Activated effector memory CD4-positive, alpha-beta T cell treated with Interleukin-2 at 50 U/mL for 16 hours (primary cell): ENCODE measurements at regions not wholly inside any gene's neighbourhood (a gene's known extent, or its start where the extent isn't known, plus 50 kb on each side); places are given as distances from the start of the nearest gene placed in this dataset.
"Not testable (repeated sequence)": the region's sequence is repeated elsewhere in the genome, so short reads cannot be mapped to it uniquely, and the experiment has no call there.

Experiments used
- DNase-seq: peaks from one replicate; pipeline ENCODE4 v3.0.0-alpha.2; 2020

- DNase-seq = no peak
These were observed 112.9 kb upstream of the ZEB2 start for GRCh38 chr2:144632809-144633208.

GRCh38 chr2:144631636-144632035, 111.7 kb upstream of the ZEB2 start:
- no peak for DNase-seq

- no peak for DNase-seq
These were observed 110.7 kb upstream of the ZEB2 start for GRCh38 chr2:144630459-144631215.

GRCh38 chr2:144629935-144630334, 110.0 kb upstream of the ZEB2 start:
- no peak for DNase-seq

- no peak for DNase-seq
These were observed 108.6 kb upstream of the ZEB2 start for GRCh38 chr2:144628566-144628965.

GRCh38 chr2:144625626-144626025, 105.7 kb upstream of the ZEB2 start:
- DNase-seq = no peak

- DNase-seq = no peak
These were observed 105.3 kb upstream of the ZEB2 start for GRCh38 chr2:144625226-144625625.

- no peak for DNase-seq
These were observed 104.5 kb upstream of the ZEB2 start for GRCh38 chr2:144624451-144624850.

- not testable (repeated sequence) for DNase-seq
These were observed 102.5 kb upstream of the ZEB2 start for GRCh38 chr2:144622373-144622772.

GRCh38 chr2:144621266-144621665, 101.3 kb upstream of the ZEB2 start:
- no peak for DNase-seq

- no peak for DNase-seq
These were observed 99.8 kb upstream of the ZEB2 start for GRCh38 chr2:144619760-144620159.

- DNase-seq = not testable (repeated sequence)
These were observed 97.3 kb upstream of the ZEB2 start for GRCh38 chr2:144617171-144617570.

GRCh38 chr2:144615866-144616565, 96.1 kb upstream of the ZEB2 start:
- DNase-seq = no peak

- no peak for DNase-seq
These were observed 88.1 kb upstream of the ZEB2 start for GRCh38 chr2:144607891-144608521.

GRCh38 chr2:144607099-144607498, 87.2 kb upstream of the ZEB2 start:
- DNase-seq = no peak

- no peak for DNase-seq
These were observed 86.7 kb upstream of the ZEB2 start for GRCh38 chr2:144606466-144607095.

- DNase-seq = no peak
These were observed 85.4 kb upstream of the ZEB2 start for GRCh38 chr2:144605231-144605840.

- DNase-seq = no peak
These were observed 83.4 kb upstream of the ZEB2 start for GRCh38 chr2:144603334-144603733.

- no peak for DNase-seq
These were observed 79.0 kb upstream of the ZEB2 start for GRCh38 chr2:144598906-144599305.

GRCh38 chr2:144597894-144598593, 78.1 kb upstream of the ZEB2 start:
- DNase-seq = no peak

GRCh38 chr2:144597388-144597787, 77.5 kb upstream of the ZEB2 start:
- no peak for DNase-seq

GRCh38 chr2:144596073-144596871, 76.4 kb upstream of the ZEB2 start:
- no peak for DNase-seq
